ENCODE measurements at regions not wholly inside any gene's neighbourhood (a gene's known extent, or its start where the extent isn't known, plus 50 kb on each side); places are given as distances from the start of the nearest gene placed in this dataset.

- H3K4me3 ChIP-seq (ENCODE audit: low read depth, low read length) = no peak overlapping the region
- no peak for TF ChIP-seq CTCF (IDR thresholded peaks at IDR 0.05; ENCODE audit: borderline replicate concordance, insufficient read depth, low read depth, low read length)
Observed at GRCh38 chr16:64762211-64762610, 359.7 kb downstream of the CDH11 start.

GRCh38 chr16:64754279-64754678 is 367.6 kb downstream of the CDH11 start:
- no peak for TF ChIP-seq CTCF (IDR thresholded peaks at IDR 0.05; ENCODE audit: borderline replicate concordance, insufficient read depth, low read depth, low read length)

DNA sequence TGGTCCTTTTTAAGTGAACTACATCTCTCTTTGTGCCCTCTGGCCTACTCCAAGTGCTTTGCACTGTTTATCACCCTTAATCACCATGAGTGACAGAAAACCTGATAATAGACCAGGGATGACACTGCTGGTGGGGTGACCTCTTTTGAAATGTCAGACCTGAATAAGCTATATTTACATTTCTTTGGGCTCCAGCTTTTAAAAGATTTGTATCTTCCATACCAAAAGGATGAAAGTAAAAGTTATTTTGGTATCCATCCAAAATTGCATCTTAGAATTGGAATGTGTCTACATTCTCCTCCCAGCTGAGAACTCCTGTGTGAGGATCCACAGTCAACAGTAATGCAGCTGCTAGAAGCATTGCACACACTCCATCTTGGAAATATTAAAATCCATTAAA is 370.0 kb downstream of the CDH11 start:
- TF ChIP-seq CTCF (IDR thresholded peaks at IDR 0.05; ENCODE audit: borderline replicate concordance, insufficient read depth, low read depth, low read length) = no peak
- no peak overlapping the region for H3K4me3 ChIP-seq (ENCODE audit: low read depth, low read length)

More at GRCh38 chr16:64754279-64754678, 367.6 kb downstream of the CDH11 start:
- H3K4me3 ChIP-seq (ENCODE audit: low read depth, low read length) = no peak overlapping the region

DNA sequence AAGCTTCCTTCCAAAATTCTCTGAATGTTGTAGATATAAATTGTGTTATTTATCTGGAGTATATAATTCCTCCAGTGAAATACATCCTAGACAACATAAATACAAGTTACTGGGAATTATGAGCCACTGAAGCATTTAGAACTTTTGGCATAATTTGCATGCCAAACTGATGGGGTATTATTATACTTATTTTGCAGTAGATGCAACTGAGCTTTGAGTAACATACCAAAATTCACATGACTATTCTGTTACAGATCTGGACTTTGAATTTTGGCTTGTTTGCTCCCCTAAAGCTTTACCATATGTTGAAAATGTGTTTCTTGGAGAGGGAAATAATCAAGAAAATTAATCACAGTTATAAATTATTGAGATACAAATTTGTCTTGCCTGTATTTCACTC is 372.5 kb downstream of the CDH11 start:
- no peak for TF ChIP-seq CTCF (IDR thresholded peaks at IDR 0.05; ENCODE audit: borderline replicate concordance, insufficient read depth, low read depth, low read length)
- no peak overlapping the region for H3K4me3 ChIP-seq (ENCODE audit: low read depth, low read length)

DNA sequence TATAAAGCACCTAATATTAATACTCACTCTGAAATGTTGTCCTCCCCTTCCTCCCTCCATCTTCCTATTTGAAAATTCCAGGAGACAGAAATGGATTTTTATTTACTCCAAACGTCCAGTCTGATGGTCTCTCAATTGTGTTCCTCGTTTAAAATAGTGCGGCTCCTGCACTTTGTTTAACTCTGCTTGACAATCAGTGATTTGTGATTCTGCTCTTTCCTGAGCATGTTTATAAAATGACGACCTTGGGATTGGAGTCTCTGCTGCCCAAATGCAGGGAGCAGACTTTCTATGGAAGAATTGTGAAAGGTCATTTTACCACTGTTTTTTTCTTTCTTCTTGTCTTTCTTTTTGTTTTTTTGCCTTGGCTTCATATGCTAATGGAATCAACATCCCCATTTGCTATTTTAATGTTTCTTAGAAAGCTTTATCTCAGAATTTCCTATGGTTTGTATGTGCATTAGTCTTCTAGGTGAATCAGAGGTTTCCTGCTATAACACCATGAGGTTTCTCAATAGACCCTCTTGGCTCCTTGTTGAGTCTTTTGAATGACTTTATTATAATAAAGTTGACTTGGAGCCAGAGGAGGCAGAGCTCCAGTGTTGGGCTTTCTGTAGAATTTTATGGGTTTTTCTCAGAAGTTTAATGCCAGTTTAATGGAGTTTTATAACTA is 376.5 kb downstream of the CDH11 start:
- no peak for TF ChIP-seq CTCF (IDR thresholded peaks at IDR 0.05; ENCODE audit: borderline replicate concordance, insufficient read depth, low read depth, low read length)
- H3K4me3 ChIP-seq (ENCODE audit: low read depth, low read length) = no peak overlapping the region

DNA sequence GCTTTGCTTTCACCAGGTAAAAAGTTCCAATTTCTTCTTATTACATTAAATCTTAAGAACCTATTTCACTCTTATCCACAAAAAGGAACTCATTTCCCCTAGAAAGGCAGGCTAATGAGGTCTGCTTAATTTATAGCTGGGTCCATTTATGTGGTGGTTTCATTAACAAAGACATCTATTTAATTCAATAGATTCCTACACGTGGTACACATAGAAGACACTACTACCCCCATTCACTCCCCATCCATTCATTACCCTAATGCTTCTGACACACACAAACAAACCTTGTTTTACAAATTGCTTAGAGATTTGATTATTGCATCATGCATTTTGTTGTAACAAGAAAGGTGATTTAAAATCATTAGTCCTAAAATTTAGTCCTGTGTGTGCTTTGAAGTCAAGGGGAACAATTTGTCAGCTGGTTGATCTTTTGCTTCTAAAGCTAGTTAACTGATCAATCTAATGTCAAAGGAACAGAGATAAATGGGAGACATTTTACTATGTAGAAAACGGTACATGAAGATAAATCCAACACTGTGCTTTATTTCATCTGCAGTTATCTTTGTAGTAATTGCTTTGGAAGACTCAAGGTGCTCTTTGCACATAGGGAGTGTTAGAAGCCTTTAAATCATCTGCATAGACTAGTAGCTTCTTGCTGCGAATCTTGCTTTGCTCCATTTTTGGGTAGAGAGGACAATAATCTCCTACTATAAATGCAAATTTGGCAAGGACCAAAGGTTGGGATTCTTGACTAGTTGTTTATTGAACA is 379.2 kb downstream of the CDH11 start:
- no peak for TF ChIP-seq CTCF (IDR thresholded peaks at IDR 0.05; ENCODE audit: borderline replicate concordance, insufficient read depth, low read depth, low read length)

DNA sequence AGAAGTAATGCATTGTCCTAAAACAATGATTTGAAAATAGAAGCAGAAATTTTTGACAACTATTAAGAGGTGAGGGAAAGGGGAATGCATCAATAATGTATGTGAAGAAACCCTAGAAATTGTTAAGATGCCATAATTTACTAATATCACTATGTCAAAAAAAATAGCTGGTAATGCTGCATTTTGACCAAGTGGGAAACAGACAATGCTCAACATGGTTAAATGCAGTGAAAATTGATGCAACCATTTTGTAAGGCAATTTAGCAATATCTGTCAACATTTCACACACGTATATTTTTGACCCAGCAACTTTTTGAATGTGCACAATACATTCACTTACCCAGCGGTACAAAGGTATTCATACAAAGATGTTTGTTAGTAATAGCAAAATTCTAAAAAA is 381.6 kb downstream of the CDH11 start:
- no peak for TF ChIP-seq CTCF (IDR thresholded peaks at IDR 0.05; ENCODE audit: borderline replicate concordance, insufficient read depth, low read depth, low read length)
- H3K4me3 ChIP-seq (ENCODE audit: low read depth, low read length) = no peak overlapping the region

More for the DNA sequence above, 379.2 kb downstream of the CDH11 start:
- H3K4me3 ChIP-seq (ENCODE audit: low read depth, low read length) = no peak overlapping the region

All from GM12875 (cell line).